ENCODE measurements at regions not wholly inside any gene's neighbourhood (a gene's known extent, or its start where the extent isn't known, plus 50 kb on each side); places are given as distances from the start of the nearest gene placed in this dataset.
"Not testable (repeated sequence)": the region's sequence is repeated elsewhere in the genome, so short reads cannot be mapped to it uniquely, and the experiment has no call there.

DNA sequence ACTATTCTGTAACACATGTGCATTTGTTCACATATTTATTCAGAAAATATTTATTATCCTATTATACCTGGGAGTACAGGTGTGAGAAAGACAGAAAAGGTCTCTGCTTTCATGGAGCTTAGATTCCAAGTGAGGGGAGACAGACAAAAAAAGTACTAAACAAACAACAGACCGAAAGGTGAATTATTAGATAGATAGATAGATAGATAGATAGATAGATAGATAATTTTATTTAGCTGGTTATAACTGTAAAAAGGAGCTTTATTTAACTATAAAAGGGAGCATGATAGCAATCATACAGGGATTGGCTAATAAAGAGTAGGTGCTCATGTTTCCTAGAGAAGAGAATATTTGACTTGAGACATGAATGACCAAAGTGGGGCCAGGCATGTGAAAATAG lies 119.4 kb downstream of the TNFSF18 start:
- DNase-seq = no peak

DNA sequence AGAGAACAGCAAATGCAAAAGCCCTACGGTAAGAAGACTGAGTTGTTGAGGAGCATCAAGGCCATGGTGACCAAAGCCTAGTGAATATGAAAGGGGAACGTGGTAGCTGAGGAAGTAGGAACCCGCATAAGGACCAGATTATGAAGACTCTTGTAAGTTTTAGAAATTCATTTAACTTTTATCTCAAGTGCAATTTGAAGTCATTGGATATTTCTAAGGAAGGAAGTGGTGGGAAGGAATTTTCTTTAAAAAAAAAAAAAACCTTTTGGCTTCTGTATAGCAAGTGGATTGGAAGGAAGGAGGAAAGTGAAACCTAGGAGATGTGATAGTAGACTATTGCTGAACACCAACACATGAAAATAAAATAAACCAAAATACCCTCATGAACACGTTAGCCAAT lies 119.0 kb downstream of the TNFSF18 start:
- DNase-seq = no peak

DNA sequence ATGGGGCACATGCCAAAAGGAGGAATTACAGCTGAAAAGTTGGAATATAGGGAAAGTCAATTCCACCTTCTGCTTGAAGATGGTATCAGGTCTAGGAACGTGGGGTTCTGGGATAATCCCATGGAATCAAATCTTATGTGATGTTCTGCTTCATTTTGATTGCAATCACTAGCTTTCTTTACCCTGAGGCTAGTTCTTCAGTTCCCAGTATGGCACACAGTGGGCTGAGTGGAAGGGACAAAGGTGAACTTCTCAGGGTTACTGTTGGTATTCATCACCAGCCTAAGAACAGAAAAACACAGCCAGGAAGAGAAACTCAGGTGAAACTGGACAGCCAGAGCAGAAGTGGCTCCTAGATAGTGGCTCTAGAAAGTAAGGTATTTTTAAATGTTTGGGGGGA lies 117.8 kb downstream of the TNFSF18 start:
- no peak for DNase-seq

DNA sequence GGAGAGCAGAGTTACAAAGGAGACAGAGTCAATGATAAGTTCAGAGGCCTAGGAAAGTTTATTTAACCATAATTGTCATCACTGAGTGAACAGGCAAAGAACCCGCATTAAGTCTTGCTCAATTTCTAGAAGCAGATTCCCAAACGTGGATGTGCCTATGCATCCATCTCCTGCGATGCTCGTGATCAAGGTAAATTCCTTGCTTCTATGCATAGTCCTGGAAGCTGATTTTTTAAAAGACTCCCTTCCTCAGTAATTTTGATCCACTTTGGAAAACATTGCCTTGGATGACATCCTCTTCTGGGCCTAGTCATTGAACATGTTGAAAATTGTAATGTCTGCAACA lies 116.4 kb downstream of the TNFSF18 start:
- no peak for DNase-seq

DNA sequence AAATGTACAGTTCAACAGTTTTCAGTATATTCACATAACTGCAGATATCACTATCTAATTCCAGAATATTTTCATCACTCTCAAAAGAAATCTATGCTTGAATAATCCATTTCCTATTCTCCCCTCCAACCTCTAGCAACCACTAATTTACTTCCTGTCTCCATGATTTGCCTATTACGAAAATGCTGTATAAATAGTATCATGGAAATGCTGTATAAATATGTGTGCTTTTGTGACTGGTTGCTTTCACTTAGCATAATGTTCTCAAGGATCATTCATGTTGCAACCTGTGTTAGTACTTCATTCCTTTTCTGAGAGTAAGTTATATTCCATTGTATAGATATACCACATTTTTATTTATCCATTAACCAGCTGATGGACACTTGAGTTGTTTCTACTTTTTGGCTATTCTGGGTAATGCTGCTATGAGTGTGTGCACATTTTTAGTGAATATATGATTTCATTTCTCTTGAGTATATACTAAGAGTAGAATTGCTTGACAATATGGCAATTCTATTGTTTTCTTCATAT lies 115.6 kb downstream of the TNFSF18 start:
- DNase-seq = no peak

DNA sequence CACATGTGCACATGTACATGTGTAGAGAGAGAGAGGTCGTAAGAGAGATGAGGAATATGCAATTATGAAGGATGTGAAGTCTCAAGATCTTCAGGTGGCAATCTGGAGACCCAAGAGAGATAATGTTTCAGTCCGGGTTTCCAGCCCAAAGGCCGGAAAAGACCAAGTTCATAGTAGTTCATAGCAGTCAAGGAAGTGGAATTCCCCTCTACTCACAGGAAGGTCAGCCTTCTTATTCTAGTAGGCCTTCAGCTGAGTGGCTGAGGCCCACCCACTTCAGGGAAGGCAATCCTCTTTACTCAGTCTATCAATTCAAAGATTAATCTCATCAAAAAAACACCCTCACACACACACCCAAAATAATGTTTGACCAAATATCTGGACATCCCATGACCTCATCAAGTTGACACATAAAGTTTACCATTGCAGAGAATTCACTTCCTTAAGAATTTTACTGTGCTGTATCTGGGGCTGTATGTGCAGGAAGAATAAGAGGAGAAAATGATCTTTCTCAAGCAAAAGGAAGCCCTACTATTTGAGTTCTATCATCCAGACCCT lies 114.6 kb downstream of the TNFSF18 start:
- no peak for DNase-seq

DNA sequence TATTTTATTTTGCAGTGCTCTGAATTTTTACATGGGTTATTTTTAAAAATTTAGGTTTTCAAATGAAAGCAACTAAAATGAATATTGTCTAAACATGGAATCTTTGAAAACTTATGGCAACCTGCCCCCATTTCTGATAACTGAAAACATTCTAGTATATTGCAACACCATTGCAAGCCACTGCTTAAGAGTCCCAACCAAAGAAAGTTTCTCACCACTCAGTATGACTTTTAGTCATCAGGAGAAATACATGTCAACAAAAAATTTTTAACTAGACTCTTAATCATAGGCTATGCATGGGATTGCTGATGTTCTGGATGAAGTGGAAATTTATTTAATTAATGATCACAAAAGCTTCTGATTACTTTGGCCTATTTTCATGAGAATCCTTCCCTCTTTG lies 112.1 kb downstream of the TNFSF18 start:
- DNase-seq = peak; percentile 67

DNA sequence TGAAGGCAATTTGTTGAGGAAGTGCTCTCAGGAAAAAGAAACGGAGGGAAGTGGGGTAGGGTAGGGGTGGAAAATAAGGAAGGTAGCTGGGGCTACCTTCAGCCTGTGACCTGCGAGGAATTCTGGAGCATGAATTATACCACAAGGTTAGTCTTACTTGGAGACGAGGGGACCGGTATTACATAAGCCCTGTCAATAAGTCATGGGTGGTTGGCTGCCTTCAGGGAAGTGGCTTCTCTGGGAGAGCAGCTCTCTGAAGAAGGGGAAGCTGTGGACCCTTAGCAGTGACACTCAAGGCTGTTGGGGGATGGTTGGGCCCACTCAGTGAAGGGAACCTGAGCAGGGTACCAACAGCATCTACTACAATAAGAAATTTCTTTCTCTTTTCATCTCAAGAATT lies 111.3 kb downstream of the TNFSF18 start:
- DNase-seq = no peak

DNA sequence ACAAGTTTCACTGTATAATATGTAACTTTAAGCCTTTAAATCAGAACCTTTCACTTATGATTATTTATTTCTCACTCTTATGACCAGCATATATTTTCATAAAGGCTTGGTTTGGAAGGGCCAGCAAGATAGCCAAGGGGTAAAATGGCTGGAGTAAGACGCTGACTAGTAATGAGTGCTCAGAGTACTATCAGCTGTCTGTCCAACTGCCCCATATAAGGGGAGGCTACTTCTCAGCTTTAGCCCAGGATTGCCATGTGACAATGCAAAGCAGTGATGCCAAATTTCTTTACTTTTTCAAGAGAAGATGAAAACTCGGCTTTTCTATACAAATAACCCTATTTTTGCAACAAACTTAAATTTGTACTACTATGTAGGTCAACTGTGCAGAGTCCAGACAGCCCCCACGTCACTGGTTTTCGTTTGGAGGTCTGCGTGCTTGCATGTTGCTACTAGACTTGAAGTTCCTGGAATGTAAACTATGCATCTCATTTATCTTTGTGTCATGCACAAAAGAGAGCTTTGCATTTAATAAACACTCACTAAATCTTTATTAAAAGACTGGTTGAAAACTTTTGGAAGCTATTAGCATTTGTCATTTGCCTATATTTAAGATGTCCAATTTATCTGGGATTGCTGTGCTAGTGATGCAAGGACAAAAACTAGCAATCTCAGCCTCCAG lies 110.4 kb downstream of the TNFSF18 start:
- peak; percentile 93 for DNase-seq

DNA sequence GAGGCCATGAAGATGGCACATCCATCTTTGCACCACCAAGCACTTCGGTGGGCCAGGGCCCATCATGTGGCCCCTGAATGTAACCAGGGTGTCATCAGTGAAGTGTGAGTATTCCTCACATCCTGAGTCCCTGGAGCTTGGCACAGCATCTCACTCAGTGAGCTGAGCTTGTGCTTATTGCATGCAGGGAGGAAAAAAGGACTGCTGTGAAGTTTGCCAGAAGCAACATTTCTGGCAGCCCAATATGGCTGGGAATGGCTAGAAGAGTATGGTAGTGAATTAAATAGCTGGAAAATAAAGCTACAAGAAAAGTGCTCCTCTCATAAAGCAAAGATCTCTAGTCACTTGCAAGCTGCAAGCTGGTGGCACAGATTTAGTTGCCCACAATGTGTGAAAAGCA lies 109.3 kb downstream of the TNFSF18 start:
- no peak for DNase-seq

DNA sequence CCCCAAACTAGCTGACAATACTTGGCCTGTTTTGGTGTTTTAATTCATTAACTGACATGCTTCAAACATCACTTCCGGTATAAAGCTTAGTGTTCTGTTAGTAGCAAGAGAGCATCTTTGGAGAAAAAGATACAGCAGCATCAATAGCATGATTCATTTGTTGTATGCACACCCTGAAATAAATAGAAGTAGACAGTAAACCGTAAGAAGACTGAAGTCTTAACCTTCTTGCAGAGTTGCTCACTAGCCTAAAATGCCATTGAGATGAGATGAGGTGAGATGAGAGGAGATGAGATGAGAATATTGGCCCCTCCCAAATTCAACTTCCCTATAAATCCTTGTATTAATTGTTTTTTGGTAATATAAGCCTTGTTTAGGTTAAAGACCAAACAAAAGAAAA lies 108.8 kb downstream of the TNFSF18 start:
- DNase-seq = no peak

DNA sequence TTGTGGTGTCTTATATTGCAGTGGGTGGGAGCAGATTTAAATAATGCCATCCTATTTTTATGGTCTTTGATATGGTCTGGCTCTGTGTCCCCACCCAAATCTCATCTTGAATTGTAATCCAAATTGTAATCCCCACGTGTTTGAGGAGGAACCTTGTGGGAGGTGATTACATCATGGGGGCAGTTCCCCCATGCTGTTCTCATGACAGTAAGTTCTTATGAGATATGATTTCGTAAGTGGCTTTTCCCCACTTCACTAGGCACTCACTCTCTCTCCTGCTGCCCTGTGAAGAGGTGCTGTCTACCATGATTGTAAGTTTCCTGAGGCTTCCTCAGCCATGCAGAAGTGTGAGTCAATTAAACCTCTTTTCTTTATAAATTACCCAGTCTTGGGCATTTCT lies 107.6 kb downstream of the TNFSF18 start:
- DNase-seq = not testable (repeated sequence)

DNA sequence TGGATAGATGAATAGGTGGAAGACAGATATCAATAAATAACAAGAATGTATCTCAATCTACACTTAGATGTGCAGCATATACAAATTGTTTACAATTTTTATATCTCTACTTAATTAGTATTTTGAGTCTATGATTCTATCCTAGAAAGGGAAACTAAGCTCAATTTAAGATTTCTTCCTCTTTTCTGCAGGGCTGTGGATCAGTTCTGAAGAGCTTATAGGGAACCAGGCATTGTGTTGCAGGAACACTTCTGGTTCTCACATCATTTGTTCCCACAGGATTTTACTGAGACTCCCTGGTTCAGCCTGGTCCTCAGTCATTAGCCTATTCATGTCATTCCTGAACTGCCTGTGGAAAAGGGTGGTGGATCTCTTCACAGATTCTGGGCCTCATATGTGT lies 105.8 kb downstream of the TNFSF18 start:
- DNase-seq = no peak

DNA sequence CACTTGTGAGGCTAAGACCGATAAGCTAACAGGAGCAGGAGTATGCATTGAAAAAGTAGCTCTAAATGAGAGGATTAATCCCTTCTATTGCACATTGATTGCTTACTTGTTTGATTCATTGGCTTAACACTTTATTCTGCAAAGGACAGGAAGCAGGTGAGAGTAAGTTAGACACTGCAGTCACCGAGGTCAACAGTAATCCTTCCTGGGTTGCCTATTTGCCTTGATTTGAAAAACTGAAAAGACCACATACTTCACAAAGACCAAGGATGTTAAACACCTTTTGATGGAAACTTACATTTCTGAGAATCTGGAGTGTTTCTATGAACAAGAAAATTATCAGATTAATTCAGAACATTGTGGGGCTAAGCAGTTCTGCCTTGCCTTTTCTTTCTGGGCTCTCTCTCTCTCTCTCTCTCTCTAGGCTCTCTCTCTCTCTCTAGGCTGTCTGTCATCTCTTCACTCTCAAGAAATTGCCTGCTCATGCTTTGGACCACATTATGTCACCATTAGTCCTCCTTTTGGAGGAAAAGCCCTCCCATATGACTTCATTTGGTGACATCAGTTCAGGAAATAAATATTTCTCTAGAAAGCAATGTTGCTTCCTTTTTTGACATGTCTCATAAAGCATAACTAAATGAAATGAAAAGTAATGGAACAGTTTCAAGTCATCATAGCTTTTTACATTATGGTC lies 103.8 kb downstream of the TNFSF18 start:
- no peak for DNase-seq

DNA sequence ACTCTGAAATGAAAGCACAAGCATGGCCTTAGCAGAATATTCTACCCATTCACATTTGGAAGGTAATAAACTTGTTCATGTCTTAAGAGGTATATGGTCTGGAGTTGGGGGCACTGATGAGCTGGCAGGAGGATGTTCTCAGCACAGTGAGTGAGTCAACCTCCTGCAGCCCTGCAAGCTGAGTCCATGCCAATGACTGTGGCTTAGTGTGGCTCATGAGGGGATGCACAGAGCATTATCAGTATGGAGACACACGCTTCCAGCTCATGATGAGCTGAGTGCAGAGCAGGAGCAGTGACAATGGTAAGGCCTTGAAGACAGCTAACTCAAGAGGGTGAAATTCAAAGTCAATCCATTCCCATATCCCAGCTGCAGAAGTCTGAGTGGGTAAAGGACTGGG lies 102.3 kb downstream of the TNFSF18 start:
- DNase-seq = peak; percentile 83

DNA sequence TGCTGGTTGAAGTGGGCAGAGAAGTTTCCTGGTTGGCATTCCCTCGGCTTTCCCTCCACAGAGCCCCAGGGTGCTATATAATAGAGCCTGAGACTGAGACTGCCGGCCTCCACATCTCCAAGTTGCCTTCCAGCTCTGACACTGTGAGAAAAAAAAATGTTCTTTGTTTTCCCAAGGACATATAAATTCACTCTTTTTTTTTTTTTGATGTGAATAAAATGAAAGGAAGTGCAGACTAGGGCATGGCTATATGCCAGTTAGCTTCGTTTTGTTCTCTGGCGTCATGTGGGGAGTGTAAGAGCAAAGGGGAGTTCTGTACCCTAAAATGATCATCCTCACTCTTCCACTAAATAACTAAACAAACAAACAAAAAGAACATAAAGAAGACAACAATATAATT lies 101.6 kb downstream of the TNFSF18 start:
- DNase-seq = no peak

DNA sequence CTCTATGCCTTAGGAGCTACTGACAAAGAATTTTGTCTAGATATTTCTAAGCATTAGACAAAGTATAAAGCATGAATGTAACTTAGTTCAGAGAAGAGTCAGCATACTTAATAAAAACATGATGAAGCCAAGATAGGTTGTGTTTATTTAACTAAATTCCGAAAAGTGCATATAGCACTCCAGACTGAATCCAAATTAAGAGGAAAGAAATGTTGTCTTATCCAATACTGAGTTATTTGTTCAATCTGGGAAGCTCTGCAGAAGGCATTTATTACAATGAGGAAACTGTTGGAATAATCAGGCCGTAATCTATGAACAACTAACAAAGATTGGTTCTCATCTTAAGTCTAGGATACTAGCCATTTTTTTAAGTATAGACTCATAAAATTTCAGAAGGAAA lies 100.2 kb downstream of the TNFSF18 start:
- DNase-seq = no peak

DNA sequence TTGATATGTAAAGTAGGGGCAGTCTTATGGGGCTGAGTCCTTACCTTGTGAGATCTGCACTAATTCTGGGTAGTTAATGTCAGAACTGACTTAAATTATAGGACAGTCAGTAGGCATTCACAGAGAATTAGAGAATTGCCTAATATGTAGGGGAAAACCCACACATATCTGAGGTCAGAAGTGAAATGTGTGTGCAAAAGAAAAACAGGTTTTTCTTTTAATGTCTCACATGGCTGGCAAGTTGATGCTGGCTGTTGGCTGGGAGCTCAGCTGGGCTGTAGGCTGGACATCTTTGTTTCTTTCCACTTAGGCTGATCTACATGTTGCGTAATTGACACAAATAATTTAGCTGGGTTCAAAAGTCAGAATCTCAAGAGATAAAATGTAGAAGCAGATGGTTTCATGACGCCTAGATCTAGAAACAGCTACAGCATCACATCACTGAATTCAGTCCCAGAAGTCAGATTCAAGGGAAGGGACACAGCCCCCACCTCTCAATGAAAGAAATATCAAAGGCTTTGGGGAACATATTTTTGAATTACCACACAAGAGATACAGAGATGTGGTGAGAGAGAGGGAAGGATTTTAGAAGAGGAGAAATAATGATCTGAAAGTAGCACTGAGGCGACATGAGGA lies 98.9 kb downstream of the TNFSF18 start:
- DNase-seq = peak; percentile 70

DNA sequence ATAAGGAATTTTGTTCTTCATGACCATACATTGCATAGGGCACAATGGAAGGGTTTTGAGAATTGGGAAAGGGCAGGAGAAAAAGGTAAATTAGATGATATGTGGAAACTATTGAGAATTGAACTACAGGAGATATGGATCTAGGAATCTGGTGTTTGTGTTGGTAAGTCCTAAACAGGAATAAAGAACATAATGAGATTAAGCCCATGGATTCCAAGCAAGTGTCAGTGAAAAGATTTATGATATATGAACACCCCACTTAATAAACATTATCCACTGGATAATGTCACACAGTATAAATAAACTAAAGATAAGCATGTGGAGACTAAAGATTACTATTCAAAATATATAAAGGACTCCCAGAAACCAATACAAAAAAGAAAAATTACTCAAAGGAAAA lies 98.2 kb downstream of the TNFSF18 start:
- DNase-seq = no peak

DNA sequence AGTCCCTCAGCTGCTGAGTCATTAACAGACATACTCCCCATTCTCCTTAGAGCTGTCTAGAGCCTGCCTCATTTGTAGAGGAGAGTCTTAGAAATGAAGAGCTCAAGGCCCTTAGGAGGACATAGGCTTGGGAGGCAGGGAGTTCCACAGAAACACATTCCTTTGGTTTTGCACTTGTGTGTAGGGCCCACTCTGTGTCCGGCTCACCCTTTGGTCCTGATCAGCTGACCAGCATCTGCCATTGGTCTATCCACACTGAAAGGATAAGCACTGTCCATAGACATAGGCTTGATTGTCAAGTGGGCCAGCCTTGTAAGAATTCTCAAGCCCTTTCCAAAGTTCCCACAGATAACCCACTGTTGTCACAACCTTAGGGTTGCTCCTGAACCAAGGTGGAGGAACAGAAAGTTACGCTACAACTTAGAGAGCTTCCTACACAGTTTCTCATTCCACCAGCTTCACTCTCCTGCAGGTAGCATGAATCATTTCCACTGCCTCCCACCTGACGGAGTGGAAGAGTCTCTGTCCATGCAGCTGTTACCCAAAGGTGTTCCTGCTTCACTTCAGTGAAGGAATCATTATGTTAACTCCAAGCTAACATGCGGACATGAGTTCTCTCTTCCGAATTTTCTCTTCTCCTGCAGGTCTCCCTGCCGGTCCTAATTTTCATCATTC lies 96.1 kb downstream of the TNFSF18 start:
- no peak for DNase-seq

DNA sequence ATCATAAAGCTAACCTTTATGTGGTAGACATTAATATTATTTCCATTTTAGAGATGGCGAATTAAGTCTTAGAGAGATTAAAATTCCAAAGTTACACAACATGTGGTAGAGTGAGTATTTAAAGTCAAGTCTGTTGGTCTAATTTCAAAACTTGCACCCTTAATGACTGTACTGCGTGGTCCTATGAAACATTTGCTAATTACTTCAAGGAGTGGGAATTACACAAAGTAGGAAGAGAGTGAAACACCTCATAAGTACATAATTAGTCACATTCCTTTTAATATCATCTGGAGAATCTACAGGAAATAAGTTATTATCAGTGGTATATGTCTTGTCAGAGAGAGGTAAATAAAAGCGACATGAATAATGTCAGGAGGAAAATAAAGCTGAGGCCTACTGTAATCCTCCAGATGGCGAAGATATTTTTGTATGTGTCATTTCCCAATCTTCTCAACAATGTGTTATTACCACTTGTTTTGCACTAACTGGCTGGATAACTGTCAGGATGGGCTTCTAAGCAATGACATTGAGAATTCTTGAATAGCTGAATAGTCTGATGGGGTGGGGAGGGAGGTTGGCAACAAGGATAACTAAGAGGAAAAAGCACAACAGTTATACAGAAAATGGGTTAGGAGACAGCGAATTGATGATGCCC lies 95.5 kb downstream of the TNFSF18 start:
- peak; percentile 94 for DNase-seq

DNA sequence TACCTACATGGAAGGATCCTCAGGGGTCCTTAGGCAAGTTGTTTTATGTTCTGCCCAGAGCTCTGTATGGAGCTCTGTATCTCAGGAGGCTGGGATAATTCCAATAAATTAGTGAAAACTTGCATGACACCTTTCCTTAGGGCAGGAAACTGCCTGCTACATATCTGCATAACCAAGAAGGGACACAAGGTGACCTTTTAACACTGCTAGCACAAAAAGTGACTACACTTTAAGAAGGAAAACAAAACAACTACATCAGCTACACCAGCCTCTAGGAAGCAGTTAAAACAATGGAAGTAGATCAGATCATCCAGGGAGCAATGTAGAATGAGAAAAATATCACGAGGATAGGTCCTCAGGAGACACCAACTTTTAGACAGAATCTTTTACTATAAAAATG lies 93.9 kb downstream of the TNFSF18 start:
- DNase-seq = no peak

DNA sequence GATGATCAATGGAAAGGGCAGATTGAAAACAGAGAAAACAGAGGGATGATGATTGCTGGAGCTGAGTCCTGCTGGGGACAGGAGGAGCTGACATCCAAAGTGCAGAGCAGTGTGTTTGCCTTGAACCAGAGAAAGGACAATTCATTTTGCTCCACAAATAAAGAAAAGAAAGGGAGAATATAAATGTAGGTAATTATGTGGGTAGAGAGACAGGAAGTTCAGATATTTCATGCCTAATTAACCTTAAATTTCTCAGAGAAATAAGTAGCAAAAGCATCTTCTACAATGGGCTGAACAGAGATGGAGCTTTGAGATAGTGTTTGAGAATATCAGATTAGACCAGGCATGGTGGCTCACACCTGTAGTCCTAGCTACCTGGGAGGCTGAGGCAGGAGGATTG lies 93.2 kb downstream of the TNFSF18 start:
- DNase-seq = no peak

Measured in fibroblast of upper back skin (primary cell).